ENCODE measurements at regions not wholly inside any gene's neighbourhood (a gene's known extent, or its start where the extent isn't known, plus 50 kb on each side); places are given as distances from the start of the nearest gene placed in this dataset.

DNA sequence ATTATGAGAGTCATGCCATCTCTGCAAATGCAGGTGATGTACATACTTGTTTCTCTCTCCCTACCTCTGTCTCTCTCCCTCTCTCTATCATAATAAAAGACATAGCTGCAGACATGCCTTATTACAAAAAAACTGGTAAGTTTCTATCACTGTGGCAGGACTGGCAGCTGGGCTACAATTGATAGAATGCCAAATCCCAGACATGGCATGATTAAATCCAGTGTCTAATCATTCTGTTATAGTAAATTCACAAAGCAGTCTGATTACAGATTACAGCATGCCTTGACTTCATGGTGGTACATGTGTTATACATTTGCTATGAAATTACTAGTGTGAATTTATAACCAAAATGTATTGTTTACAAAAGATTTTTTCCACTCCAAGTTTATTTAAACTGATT lies 854.7 kb downstream of the TMTC2 start:
- TF ChIP-seq, protein P1, sequence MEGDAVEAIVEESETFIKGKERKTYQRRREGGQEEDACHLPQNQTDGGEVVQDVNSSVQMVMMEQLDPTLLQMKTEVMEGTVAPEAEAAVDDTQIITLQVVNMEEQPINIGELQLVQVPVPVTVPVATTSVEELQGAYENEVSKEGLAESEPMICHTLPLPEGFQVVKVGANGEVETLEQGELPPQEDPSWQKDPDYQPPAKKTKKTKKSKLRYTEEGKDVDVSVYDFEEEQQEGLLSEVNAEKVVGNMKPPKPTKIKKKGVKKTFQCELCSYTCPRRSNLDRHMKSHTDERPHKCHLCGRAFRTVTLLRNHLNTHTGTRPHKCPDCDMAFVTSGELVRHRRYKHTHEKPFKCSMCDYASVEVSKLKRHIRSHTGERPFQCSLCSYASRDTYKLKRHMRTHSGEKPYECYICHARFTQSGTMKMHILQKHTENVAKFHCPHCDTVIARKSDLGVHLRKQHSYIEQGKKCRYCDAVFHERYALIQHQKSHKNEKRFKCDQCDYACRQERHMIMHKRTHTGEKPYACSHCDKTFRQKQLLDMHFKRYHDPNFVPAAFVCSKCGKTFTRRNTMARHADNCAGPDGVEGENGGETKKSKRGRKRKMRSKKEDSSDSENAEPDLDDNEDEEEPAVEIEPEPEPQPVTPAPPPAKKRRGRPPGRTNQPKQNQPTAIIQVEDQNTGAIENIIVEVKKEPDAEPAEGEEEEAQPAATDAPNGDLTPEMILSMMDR (IDR thresholded peaks at IDR 0.05), result no peak
- H3K27ac ChIP-seq, result no peak overlapping the region
- H3K9me3 ChIP-seq, result no peaks in the 10 kb centered on the region
- DNase-seq (ENCODE audit: low spot score in 2 of 2), result no peak
- intact Hi-C loops (cut with DNase I), result no loop called here
- H3K4me3 ChIP-seq, result no peak overlapping the region
- no peaks in the 10 kb centered on the region for H3K4me1 ChIP-seq
- H3K27me3 ChIP-seq, result no peaks in the 10 kb centered on the region
- no peaks in the 10 kb centered on the region for H3K36me3 ChIP-seq

DNA sequence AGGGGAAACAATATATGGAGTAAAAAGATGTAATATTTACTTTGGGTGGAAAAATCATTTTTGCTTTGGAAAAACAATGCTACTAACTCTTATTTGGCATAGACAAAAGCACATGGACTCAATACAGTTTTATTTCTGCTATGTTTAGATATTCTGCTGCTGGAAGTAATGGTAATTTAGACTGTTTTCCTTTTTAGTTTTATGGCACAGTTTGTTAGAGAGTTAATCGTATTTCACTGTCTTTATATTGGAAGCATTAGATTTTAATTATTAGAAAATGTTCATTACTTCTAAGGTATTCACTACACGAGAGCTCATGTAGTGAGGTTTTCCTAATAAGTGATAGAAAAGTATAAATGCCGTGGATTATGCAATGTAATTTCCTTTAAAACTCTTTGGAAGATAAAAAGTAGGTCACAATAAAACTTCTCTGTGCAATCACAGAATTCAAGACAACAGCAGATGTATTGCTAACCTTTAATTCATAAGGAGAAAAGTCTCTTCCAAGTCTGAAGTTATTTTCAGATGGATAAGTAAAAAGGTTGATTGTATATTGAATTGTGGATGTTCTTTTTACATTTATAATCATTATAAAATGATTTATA lies 851.8 kb downstream of the TMTC2 start:
- no peak overlapping the region for H3K27ac ChIP-seq
- no peaks in the 10 kb centered on the region for H3K36me3 ChIP-seq
- no peak overlapping the region for H3K4me3 ChIP-seq
- H3K27me3 ChIP-seq, result no peaks in the 10 kb centered on the region
- intact Hi-C loops (cut with DNase I), result no loop called here
- TF ChIP-seq, protein P1 (IDR thresholded peaks at IDR 0.05), result no peak
- DNase-seq (ENCODE audit: low spot score in 2 of 2), result no peak
- H3K9me3 ChIP-seq, result no peaks in the 10 kb centered on the region
- no peaks in the 10 kb centered on the region for H3K4me1 ChIP-seq

DNA sequence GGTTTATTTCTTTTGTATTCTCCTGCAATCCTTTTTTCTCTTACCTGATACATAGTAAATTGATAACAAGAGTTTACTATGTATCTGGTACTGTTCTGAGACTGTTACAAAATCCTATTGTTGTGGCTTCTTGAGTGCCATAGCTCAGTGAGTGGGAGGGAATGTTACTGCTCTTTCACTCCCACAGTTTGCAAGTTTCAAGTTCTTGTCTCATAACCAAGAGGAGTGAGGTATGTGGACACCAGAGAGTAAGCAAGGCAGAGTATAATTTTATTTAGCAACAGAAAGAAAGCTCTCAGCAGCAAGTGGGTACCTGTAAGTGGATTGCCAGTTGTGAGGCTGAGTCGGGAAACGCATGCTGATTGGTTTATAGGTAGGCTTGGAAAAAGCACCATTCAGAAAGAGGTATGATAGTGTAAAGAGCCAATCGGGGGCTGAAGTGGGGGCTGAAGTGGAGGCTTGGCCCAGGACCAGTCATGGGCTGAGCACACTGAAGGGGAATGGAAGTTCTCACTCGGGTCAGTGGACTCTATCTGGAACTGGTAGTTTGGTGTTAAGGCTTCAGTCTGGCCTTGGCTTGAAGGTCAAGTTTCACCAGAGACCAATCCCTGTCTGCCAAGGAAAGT lies 850.8 kb downstream of the TMTC2 start:
- no peaks in the 10 kb centered on the region for H3K4me1 ChIP-seq
- H3K27ac ChIP-seq, result no peak overlapping the region
- TF ChIP-seq, protein P1 (IDR thresholded peaks at IDR 0.05), result no peak
- DNase-seq (ENCODE audit: low spot score in 2 of 2), result no peak
- H3K9me3 ChIP-seq, result no peaks in the 10 kb centered on the region
- H3K36me3 ChIP-seq, result no peaks in the 10 kb centered on the region
- no peak overlapping the region for H3K4me3 ChIP-seq
- intact Hi-C loops (cut with DNase I), result no loop called here
- no peaks in the 10 kb centered on the region for H3K27me3 ChIP-seq

DNA sequence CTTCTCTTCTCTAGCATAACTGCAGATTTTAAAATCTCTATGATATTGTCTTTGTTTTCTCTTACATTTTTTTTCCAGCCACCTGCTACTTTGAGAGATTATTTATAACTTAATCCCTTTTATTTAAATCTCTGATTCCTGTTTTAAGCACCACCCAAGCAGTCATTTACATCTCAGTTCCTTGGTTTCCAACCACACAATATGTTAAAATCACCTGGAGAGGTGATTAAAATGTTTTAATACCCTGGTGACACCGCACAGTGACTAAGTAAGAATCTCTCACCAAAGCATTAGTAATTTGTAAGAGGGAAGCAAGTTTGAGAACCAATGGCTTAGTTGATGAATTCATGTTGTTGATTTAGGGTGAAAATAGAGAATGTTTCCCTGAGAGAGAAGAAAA lies 849.8 kb downstream of the TMTC2 start:
- H3K27me3 ChIP-seq, result no peaks in the 10 kb centered on the region
- no peaks in the 10 kb centered on the region for H3K36me3 ChIP-seq
- TF ChIP-seq, protein P1 (IDR thresholded peaks at IDR 0.05), result no peak
- no peak for DNase-seq (ENCODE audit: low spot score in 2 of 2)
- intact Hi-C loops (cut with DNase I), result no loop called here
- H3K4me1 ChIP-seq, result no peaks in the 10 kb centered on the region
- H3K4me3 ChIP-seq, result no peak overlapping the region
- H3K27ac ChIP-seq, result no peak overlapping the region
- H3K9me3 ChIP-seq, result no peaks in the 10 kb centered on the region

DNA sequence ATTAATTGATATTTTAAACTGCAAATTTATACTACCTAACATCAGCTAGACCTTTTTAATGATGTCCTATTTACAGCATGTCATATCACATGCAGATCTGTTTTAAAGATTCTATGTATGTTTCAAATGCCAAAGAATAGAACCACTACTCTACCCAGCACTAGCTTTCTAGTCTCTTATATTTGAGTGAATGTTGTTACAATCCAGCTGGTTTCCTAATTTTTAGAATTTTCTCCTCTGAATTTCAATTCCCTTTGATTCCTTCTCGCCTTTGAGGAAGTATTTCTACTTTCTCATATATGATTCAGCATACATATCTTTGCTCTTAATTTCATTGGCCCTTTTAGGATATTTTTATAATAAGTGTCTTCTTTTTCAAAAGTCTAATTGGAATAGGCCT lies 841.9 kb downstream of the TMTC2 start:
- Histone ChIP-seq H3K36me3 (no peaks in the 10 kb centered on the region), H3K4me3 (no peak overlapping the region), H3K27me3 (no peaks in the 10 kb centered on the region), H3K4me1 (no peaks in the 10 kb centered on the region), H3K9me3 (no peaks in the 10 kb centered on the region), H3K27ac (no peak overlapping the region)
- DNase-seq (ENCODE audit: low spot score in 2 of 2), result no peak
- intact Hi-C loops (cut with DNase I), result no loop called here
- TF ChIP-seq, protein P1 (IDR thresholded peaks at IDR 0.05), result no peak

Data from ascending aorta (tissue), 2 donors.